ENCODE measurements at regions not wholly inside any gene's neighbourhood (a gene's known extent, or its start where the extent isn't known, plus 50 kb on each side); places are given as distances from the start of the nearest gene placed in this dataset.
A peak's percentile ranks its signal among the peaks of the same experiment; 100 is the strongest.

- Histone ChIP-seq H3K4me1 (ENCODE audit: control insufficient read depth in 2 of 2, insufficient read depth in 2 of 2, low read length in 2 of 2) (no peaks in the 10 kb centered on the region), H3K36me3 (ENCODE audit: control insufficient read depth in 2 of 2, insufficient read depth in 2 of 2, low read length in 1 of 2) (no peaks in the 10 kb centered on the region), H3K27me3 (ENCODE audit: control insufficient read depth in 2 of 2, insufficient read depth in 1 of 2, low read length in 1 of 2) (no peaks in the 10 kb centered on the region), H3K27ac (ENCODE audit: low read depth in 1 of 2, low read length in 1 of 2) (no peak overlapping the region), H3K9me3 (ENCODE audit: control insufficient read depth in 2 of 2, insufficient read depth in 1 of 2, low read length in 1 of 2) (no peaks in the 10 kb centered on the region), H3K4me3 (ENCODE audit: low read length in 2 of 2) (no peak overlapping the region)
- 38% methylated on average over 19 of the region's 19 CpGs for WGBS
- DNase-seq (ENCODE audit: low read depth in 6 of 9, low spot score in 9 of 9) = peak in 1 of 9 donors; percentile 5
Measured at GRCh38 chr9:119961774-119962424, 592.7 kb upstream of the BRINP1 start.

- H3K4me1 ChIP-seq (ENCODE audit: control insufficient read depth in 2 of 2, insufficient read depth in 2 of 2, low read length in 2 of 2) = no peaks in the 10 kb centered on the region
- no peak overlapping the region for H3K27ac ChIP-seq (ENCODE audit: low read depth in 1 of 2, low read length in 1 of 2)
- no peaks in the 10 kb centered on the region for H3K36me3 ChIP-seq (ENCODE audit: control insufficient read depth in 2 of 2, insufficient read depth in 2 of 2, low read length in 1 of 2)
- H3K9me3 ChIP-seq (ENCODE audit: control insufficient read depth in 2 of 2, insufficient read depth in 1 of 2, low read length in 1 of 2) = no peaks in the 10 kb centered on the region
- no peaks in the 10 kb centered on the region for H3K27me3 ChIP-seq (ENCODE audit: control insufficient read depth in 2 of 2, insufficient read depth in 1 of 2, low read length in 1 of 2)
- no peak for DNase-seq (ENCODE audit: low read depth in 6 of 9, low spot score in 9 of 9)
- no peak overlapping the region for H3K4me3 ChIP-seq (ENCODE audit: low read length in 2 of 2)
- 85% methylated on average over 6 of the region's 6 CpGs for WGBS
Measured at GRCh38 chr9:119959846-119960545, 590.8 kb upstream of the BRINP1 start.

- 82% methylated on average over 2 of the region's 2 CpGs for WGBS
- no peak for DNase-seq (ENCODE audit: low read depth in 6 of 9, low spot score in 9 of 9)
- H3K27me3 ChIP-seq (ENCODE audit: control insufficient read depth in 2 of 2, insufficient read depth in 1 of 2, low read length in 1 of 2) = no peaks in the 10 kb centered on the region
- no peak overlapping the region for H3K4me3 ChIP-seq (ENCODE audit: low read length in 2 of 2)
- H3K36me3 ChIP-seq (ENCODE audit: control insufficient read depth in 2 of 2, insufficient read depth in 2 of 2, low read length in 1 of 2) = no peaks in the 10 kb centered on the region
- no peaks in the 10 kb centered on the region for H3K9me3 ChIP-seq (ENCODE audit: control insufficient read depth in 2 of 2, insufficient read depth in 1 of 2, low read length in 1 of 2)
- H3K4me1 ChIP-seq (ENCODE audit: control insufficient read depth in 2 of 2, insufficient read depth in 2 of 2, low read length in 2 of 2) = no peaks in the 10 kb centered on the region
- H3K27ac ChIP-seq (ENCODE audit: low read depth in 1 of 2, low read length in 1 of 2) = no peak overlapping the region
Measured at GRCh38 chr9:119956111-119956510, 586.9 kb upstream of the BRINP1 start.

- no peaks in the 10 kb centered on the region for H3K4me1 ChIP-seq (ENCODE audit: control insufficient read depth in 2 of 2, insufficient read depth in 2 of 2, low read length in 2 of 2)
- H3K27me3 ChIP-seq (ENCODE audit: control insufficient read depth in 2 of 2, insufficient read depth in 1 of 2, low read length in 1 of 2) = no peaks in the 10 kb centered on the region
- whole genome bisulfite sequencing = 66% methylated on average over 3 of the region's 3 CpGs
- H3K36me3 ChIP-seq (ENCODE audit: control insufficient read depth in 2 of 2, insufficient read depth in 2 of 2, low read length in 1 of 2) = no peaks in the 10 kb centered on the region
- H3K9me3 ChIP-seq (ENCODE audit: control insufficient read depth in 2 of 2, insufficient read depth in 1 of 2, low read length in 1 of 2) = no peaks in the 10 kb centered on the region
- no peak for DNase-seq (ENCODE audit: low read depth in 6 of 9, low spot score in 9 of 9)
- H3K27ac ChIP-seq (ENCODE audit: low read depth in 1 of 2, low read length in 1 of 2) = no peak overlapping the region
- no peak overlapping the region for H3K4me3 ChIP-seq (ENCODE audit: low read length in 2 of 2)
Measured at GRCh38 chr9:119955276-119955675, 586.0 kb upstream of the BRINP1 start.

DNA sequence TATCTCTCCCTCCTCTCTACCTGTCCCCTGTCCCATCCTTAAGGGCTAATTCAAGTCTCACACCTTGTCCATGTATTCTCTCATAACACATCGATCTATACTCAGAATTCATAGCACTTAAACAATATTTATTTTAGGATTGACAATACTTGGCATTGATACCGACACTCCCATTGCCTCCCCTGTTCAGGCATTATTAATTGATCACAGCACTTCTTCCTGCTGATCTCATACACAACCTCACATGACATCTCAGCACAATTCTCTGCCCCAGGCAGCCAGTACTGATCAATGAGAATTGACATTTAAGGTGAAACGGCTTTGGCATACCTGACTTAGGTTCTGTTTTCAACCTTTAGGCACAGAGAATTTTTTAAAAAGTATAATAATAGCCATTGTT is 582.4 kb upstream of the BRINP1 start:
- no peak overlapping the region for H3K27ac ChIP-seq (ENCODE audit: low read depth in 1 of 2, low read length in 1 of 2)
- H3K9me3 ChIP-seq (ENCODE audit: control insufficient read depth in 2 of 2, insufficient read depth in 1 of 2, low read length in 1 of 2) = no peaks in the 10 kb centered on the region
- 94% methylated on average over 3 of the region's 3 CpGs for WGBS
- no peaks in the 10 kb centered on the region for H3K36me3 ChIP-seq (ENCODE audit: control insufficient read depth in 2 of 2, insufficient read depth in 2 of 2, low read length in 1 of 2)
- no peaks in the 10 kb centered on the region for H3K27me3 ChIP-seq (ENCODE audit: control insufficient read depth in 2 of 2, insufficient read depth in 1 of 2, low read length in 1 of 2)
- no peak overlapping the region for H3K4me3 ChIP-seq (ENCODE audit: low read length in 2 of 2)
- no peak for DNase-seq (ENCODE audit: low read depth in 6 of 9, low spot score in 9 of 9)
- no peaks in the 10 kb centered on the region for H3K4me1 ChIP-seq (ENCODE audit: control insufficient read depth in 2 of 2, insufficient read depth in 2 of 2, low read length in 2 of 2)

DNA sequence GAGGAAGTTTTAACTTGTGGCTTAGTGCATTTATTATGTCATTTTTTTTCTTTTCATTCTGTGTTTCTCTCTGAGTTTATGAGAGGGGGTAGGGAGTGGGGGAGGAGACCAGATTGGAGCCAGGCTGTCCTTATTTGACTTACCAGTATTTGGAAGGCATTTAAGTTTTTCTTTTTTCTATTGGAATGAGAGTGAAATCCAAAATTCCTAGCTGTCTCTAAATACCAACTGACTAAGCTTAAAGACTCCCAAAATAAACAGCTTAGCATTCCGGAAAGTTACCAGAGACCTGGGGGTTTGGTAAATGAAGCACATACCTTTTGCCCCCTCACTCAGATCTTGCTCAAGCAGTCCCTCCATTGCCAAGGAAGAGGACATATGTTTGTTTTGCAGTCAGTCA is 581.9 kb upstream of the BRINP1 start:
- no peaks in the 10 kb centered on the region for H3K36me3 ChIP-seq (ENCODE audit: control insufficient read depth in 2 of 2, insufficient read depth in 2 of 2, low read length in 1 of 2)
- no peak overlapping the region for H3K4me3 ChIP-seq (ENCODE audit: low read length in 2 of 2)
- 93% methylated on average over 1 of the region's 1 CpG for WGBS

GRCh38 chr9:119945686-119946085 is 576.5 kb upstream of the BRINP1 start:
- Histone ChIP-seq H3K27ac (ENCODE audit: low read depth in 1 of 2, low read length in 1 of 2) (no peak overlapping the region), H3K4me3 (ENCODE audit: low read length in 2 of 2) (no peak overlapping the region), H3K36me3 (ENCODE audit: control insufficient read depth in 2 of 2, insufficient read depth in 2 of 2, low read length in 1 of 2) (no peaks in the 10 kb centered on the region), H3K4me1 (ENCODE audit: control insufficient read depth in 2 of 2, insufficient read depth in 2 of 2, low read length in 2 of 2) (no peaks in the 10 kb centered on the region), H3K9me3 (ENCODE audit: control insufficient read depth in 2 of 2, insufficient read depth in 1 of 2, low read length in 1 of 2) (no peaks in the 10 kb centered on the region), H3K27me3 (ENCODE audit: control insufficient read depth in 2 of 2, insufficient read depth in 1 of 2, low read length in 1 of 2) (no peaks in the 10 kb centered on the region)
- no peak for DNase-seq (ENCODE audit: low read depth in 6 of 9, low spot score in 9 of 9)
- 81% methylated on average over 7 of the region's 7 CpGs for WGBS

More for the DNA sequence above, 581.9 kb upstream of the BRINP1 start:
- no peaks in the 10 kb centered on the region for H3K9me3 ChIP-seq (ENCODE audit: control insufficient read depth in 2 of 2, insufficient read depth in 1 of 2, low read length in 1 of 2)
- no peaks in the 10 kb centered on the region for H3K4me1 ChIP-seq (ENCODE audit: control insufficient read depth in 2 of 2, insufficient read depth in 2 of 2, low read length in 2 of 2)
- H3K27ac ChIP-seq (ENCODE audit: low read depth in 1 of 2, low read length in 1 of 2) = no peak overlapping the region
- no peak for DNase-seq (ENCODE audit: low read depth in 6 of 9, low spot score in 9 of 9)
- H3K27me3 ChIP-seq (ENCODE audit: control insufficient read depth in 2 of 2, insufficient read depth in 1 of 2, low read length in 1 of 2) = no peaks in the 10 kb centered on the region

DNA sequence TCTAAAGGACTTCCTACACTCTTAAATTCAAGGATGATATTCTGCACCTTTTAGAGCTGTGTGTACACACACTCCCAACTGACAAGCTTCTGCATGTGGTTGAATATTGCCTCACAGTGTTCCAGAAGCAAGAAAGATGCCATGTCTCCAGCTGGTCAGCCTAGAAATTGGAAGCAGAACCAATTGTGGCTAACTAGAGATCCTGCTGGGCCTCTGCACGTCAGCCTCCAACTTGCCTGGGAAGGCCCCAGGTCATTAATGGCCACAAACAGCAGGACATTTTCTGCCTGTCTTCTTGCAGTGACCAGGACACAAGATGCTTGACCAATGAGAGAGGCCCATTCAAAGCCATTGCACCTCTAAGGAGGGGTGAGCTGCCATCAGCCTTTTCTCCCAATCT is 571.9 kb upstream of the BRINP1 start:
- Histone ChIP-seq H3K4me1 (ENCODE audit: control insufficient read depth in 2 of 2, insufficient read depth in 2 of 2, low read length in 2 of 2) (no peaks in the 10 kb centered on the region), H3K27me3 (ENCODE audit: control insufficient read depth in 2 of 2, insufficient read depth in 1 of 2, low read length in 1 of 2) (no peaks in the 10 kb centered on the region), H3K4me3 (ENCODE audit: low read length in 2 of 2) (no peak overlapping the region), H3K27ac (ENCODE audit: low read depth in 1 of 2, low read length in 1 of 2) (no peak overlapping the region), H3K9me3 (ENCODE audit: control insufficient read depth in 2 of 2, insufficient read depth in 1 of 2, low read length in 1 of 2) (no peaks in the 10 kb centered on the region), H3K36me3 (ENCODE audit: control insufficient read depth in 2 of 2, insufficient read depth in 2 of 2, low read length in 1 of 2) (no peaks in the 10 kb centered on the region)
- 92% methylated on average over 1 of the region's 1 CpG for WGBS
- DNase-seq (ENCODE audit: low read depth in 6 of 9, low spot score in 9 of 9) = no peak

GRCh38 chr9:119938871-119939270 is 569.6 kb upstream of the BRINP1 start:
- no peak overlapping the region for H3K27ac ChIP-seq (ENCODE audit: low read depth in 1 of 2, low read length in 1 of 2)
- no peaks in the 10 kb centered on the region for H3K9me3 ChIP-seq (ENCODE audit: control insufficient read depth in 2 of 2, insufficient read depth in 1 of 2, low read length in 1 of 2)
- WGBS = 76% methylated on average over 2 of the region's 2 CpGs
- no peak for DNase-seq (ENCODE audit: low read depth in 6 of 9, low spot score in 9 of 9)
- H3K4me1 ChIP-seq (ENCODE audit: control insufficient read depth in 2 of 2, insufficient read depth in 2 of 2, low read length in 2 of 2) = no peaks in the 10 kb centered on the region
- no peaks in the 10 kb centered on the region for H3K27me3 ChIP-seq (ENCODE audit: control insufficient read depth in 2 of 2, insufficient read depth in 1 of 2, low read length in 1 of 2)
- H3K4me3 ChIP-seq (ENCODE audit: low read length in 2 of 2) = no peak overlapping the region
- no peaks in the 10 kb centered on the region for H3K36me3 ChIP-seq (ENCODE audit: control insufficient read depth in 2 of 2, insufficient read depth in 2 of 2, low read length in 1 of 2)

All from thymus (tissue), 11 donors.